Ectodermal cell (in vitro differentiated cells): ENCODE measurements at regions not wholly inside any gene's neighbourhood (a gene's known extent, or its start where the extent isn't known, plus 50 kb on each side); places are given as distances from the start of the nearest gene placed in this dataset.

ENCODE experiments used
- H3K27ac ChIP-seq: 2 replicates; pipeline ENCODE4 v1.7.0; 2013; ENCODE audit warnings: mild to moderate bottlenecking, low read depth, low read length; ENCODE audit not compliant: insufficient read depth, poor library complexity, severe bottlenecking
- H3K27me3 ChIP-seq: 2 replicates; pipeline ENCODE4 v1.7.0; 2013; ENCODE audit warnings: mild to moderate bottlenecking, low read length; ENCODE audit not compliant: insufficient read depth, control insufficient read depth, poor library complexity, severe bottlenecking
- H3K36me3 ChIP-seq: one replicate; pipeline ENCODE4 v1.7.0; 2013; ENCODE audit warnings: low read length; ENCODE audit not compliant: control insufficient read depth, insufficient read depth
- H3K4me1 ChIP-seq: one replicate; pipeline ENCODE4 v1.7.0; 2013; ENCODE audit warnings: low read length; ENCODE audit not compliant: control insufficient read depth, insufficient read depth
- H3K4me3 ChIP-seq: 2 replicates; pipeline ENCODE4 v1.7.0; 2013; ENCODE audit warnings: low read depth, low read length, control low read depth; ENCODE audit not compliant: insufficient read depth
- H3K9me3 ChIP-seq: 2 replicates; pipeline ENCODE4 v1.7.0; 2013; ENCODE audit warnings: mild to moderate bottlenecking, low read length, moderate library complexity; ENCODE audit not compliant: control insufficient read depth
- WGBS, 2 experiments: methylation state at CpG; one replicate each; pipeline ENCODE4 v1.1.7; 2013; ENCODE audit warnings: missing lambda C conversion rate in 2 of 2; 5-methylcytosine and 5-hydroxymethylcytosine counted together

- no peaks in the 10 kb centered on the region for H3K36me3 ChIP-seq
- H3K27ac ChIP-seq: no peak overlapping the region
- no peaks in the 10 kb centered on the region for H3K4me1 ChIP-seq
- no peaks in the 10 kb centered on the region for H3K9me3 ChIP-seq
- 41 to 48% methylated on average over 2 of the region's 2 CpGs for WGBS, 2 experiments
- no peaks in the 10 kb centered on the region for H3K27me3 ChIP-seq
- H3K4me3 ChIP-seq: no peak overlapping the region
These were observed 619.1 kb upstream of the COX7C start for GRCh38 chr5:85998656-85999055.

GRCh38 chr5:86008293-86008692 lies 609.4 kb upstream of the COX7C start:
- H3K4me3 ChIP-seq: no peak overlapping the region
- H3K36me3 ChIP-seq: no peaks in the 10 kb centered on the region
- H3K9me3 ChIP-seq: no peaks in the 10 kb centered on the region
- 91 to 94% methylated on average over 2 of the region's 2 CpGs for WGBS, 2 experiments
- no peaks in the 10 kb centered on the region for H3K4me1 ChIP-seq
- no peaks in the 10 kb centered on the region for H3K27me3 ChIP-seq
- H3K27ac ChIP-seq: no peak overlapping the region

GRCh38 chr5:86008704-86009103 lies 609.0 kb upstream of the COX7C start:
- no peaks in the 10 kb centered on the region for H3K27me3 ChIP-seq
- no peaks in the 10 kb centered on the region for H3K36me3 ChIP-seq
- H3K9me3 ChIP-seq: no peaks in the 10 kb centered on the region
- 90 to 93% methylated on average over 3 of the region's 3 CpGs for whole genome bisulfite sequencing, 2 experiments
- no peaks in the 10 kb centered on the region for H3K4me1 ChIP-seq
- H3K4me3 ChIP-seq: no peak overlapping the region
- no peak overlapping the region for H3K27ac ChIP-seq

- no peaks in the 10 kb centered on the region for H3K36me3 ChIP-seq
- H3K27me3 ChIP-seq: no peaks in the 10 kb centered on the region
- H3K27ac ChIP-seq: no peak overlapping the region
- H3K4me1 ChIP-seq: no peaks in the 10 kb centered on the region
- no CpG with 5 or more reads among the region's 1 CpG for WGBS, 2 experiments
- no peaks in the 10 kb centered on the region for H3K9me3 ChIP-seq
- no peak overlapping the region for H3K4me3 ChIP-seq
These were observed 605.8 kb upstream of the COX7C start for GRCh38 chr5:86011937-86012336.

GRCh38 chr5:86029308-86029707 lies 588.4 kb upstream of the COX7C start:
- H3K27ac ChIP-seq: no peak overlapping the region
- no peaks in the 10 kb centered on the region for H3K4me1 ChIP-seq
- no peak overlapping the region for H3K4me3 ChIP-seq
- no CpG with 5 or more reads among the region's 1 CpG for WGBS, 2 experiments
- H3K9me3 ChIP-seq: no peaks in the 10 kb centered on the region
- no peaks in the 10 kb centered on the region for H3K36me3 ChIP-seq
- H3K27me3 ChIP-seq: no peaks in the 10 kb centered on the region

GRCh38 chr5:86030753-86031152 lies 587.0 kb upstream of the COX7C start:
- Histone ChIP-seq H3K36me3 (no peaks in the 10 kb centered on the region), H3K9me3 (no peaks in the 10 kb centered on the region), H3K4me1 (no peaks in the 10 kb centered on the region), H3K27me3 (no peaks in the 10 kb centered on the region), H3K27ac (no peak overlapping the region), H3K4me3 (no peak overlapping the region)
- 90 to 92% methylated on average over 4 of the region's 4 CpGs for WGBS, 2 experiments

GRCh38 chr5:86038566-86038965 lies 579.2 kb upstream of the COX7C start:
- H3K9me3 ChIP-seq: no peaks in the 10 kb centered on the region
- H3K36me3 ChIP-seq: no peaks in the 10 kb centered on the region
- 95 to 97% methylated on average over 3 of the region's 3 CpGs for WGBS, 2 experiments
- no peak overlapping the region for H3K4me3 ChIP-seq
- H3K27me3 ChIP-seq: no peaks in the 10 kb centered on the region
- no peak overlapping the region for H3K27ac ChIP-seq
- H3K4me1 ChIP-seq: no peaks in the 10 kb centered on the region

- Histone ChIP-seq H3K36me3 (no peaks in the 10 kb centered on the region), H3K9me3 (no peaks in the 10 kb centered on the region), H3K4me1 (no peaks in the 10 kb centered on the region), H3K27me3 (no peaks in the 10 kb centered on the region), H3K4me3 (no peak overlapping the region), H3K27ac (no peak overlapping the region)
- WGBS, 2 experiments: 86 to 92% methylated on average over 7 of the region's 7 CpGs
These were observed 578.4 kb upstream of the COX7C start for GRCh38 chr5:86039351-86039750.

- Histone ChIP-seq H3K36me3 (no peaks in the 10 kb centered on the region), H3K27ac (no peak overlapping the region), H3K4me1 (no peaks in the 10 kb centered on the region), H3K4me3 (no peak overlapping the region), H3K27me3 (no peaks in the 10 kb centered on the region), H3K9me3 (no peaks in the 10 kb centered on the region)
- 91 to 95% methylated on average over 1 of the region's 1 CpG for WGBS, 2 experiments
These were observed 547.0 kb upstream of the COX7C start for GRCh38 chr5:86070719-86071118.

- H3K4me1 ChIP-seq: no peaks in the 10 kb centered on the region
- H3K27ac ChIP-seq: no peak overlapping the region
- H3K36me3 ChIP-seq: no peaks in the 10 kb centered on the region
- H3K4me3 ChIP-seq: no peak overlapping the region
- 91% methylated on average over 2 of the region's 3 CpGs for WGBS, 2 experiments
- no peaks in the 10 kb centered on the region for H3K27me3 ChIP-seq
- H3K9me3 ChIP-seq: no peaks in the 10 kb centered on the region
These were observed 543.4 kb upstream of the COX7C start for GRCh38 chr5:86074297-86074696.

GRCh38 chr5:86075139-86075538 lies 542.6 kb upstream of the COX7C start:
- Histone ChIP-seq H3K4me1 (no peaks in the 10 kb centered on the region), H3K9me3 (no peaks in the 10 kb centered on the region), H3K27ac (no peak overlapping the region), H3K36me3 (no peaks in the 10 kb centered on the region), H3K27me3 (no peaks in the 10 kb centered on the region), H3K4me3 (no peak overlapping the region)
- WGBS, 2 experiments: 91% methylated on average over 6 of the region's 6 CpGs
